LNCAP (cell line): ENCODE measurements at regions not wholly inside any gene's neighbourhood (a gene's known extent, or its start where the extent isn't known, plus 50 kb on each side); places are given as distances from the start of the nearest gene placed in this dataset.

ENCODE experiments used
- TF ChIP-seq, protein P1 (sequence below): fragments of 450-650 bp; IDR thresholded peaks from 2 replicates; pipeline ENCODE4 v1.5.1; 2017; ENCODE audit warnings: mild to moderate bottlenecking

DNA sequence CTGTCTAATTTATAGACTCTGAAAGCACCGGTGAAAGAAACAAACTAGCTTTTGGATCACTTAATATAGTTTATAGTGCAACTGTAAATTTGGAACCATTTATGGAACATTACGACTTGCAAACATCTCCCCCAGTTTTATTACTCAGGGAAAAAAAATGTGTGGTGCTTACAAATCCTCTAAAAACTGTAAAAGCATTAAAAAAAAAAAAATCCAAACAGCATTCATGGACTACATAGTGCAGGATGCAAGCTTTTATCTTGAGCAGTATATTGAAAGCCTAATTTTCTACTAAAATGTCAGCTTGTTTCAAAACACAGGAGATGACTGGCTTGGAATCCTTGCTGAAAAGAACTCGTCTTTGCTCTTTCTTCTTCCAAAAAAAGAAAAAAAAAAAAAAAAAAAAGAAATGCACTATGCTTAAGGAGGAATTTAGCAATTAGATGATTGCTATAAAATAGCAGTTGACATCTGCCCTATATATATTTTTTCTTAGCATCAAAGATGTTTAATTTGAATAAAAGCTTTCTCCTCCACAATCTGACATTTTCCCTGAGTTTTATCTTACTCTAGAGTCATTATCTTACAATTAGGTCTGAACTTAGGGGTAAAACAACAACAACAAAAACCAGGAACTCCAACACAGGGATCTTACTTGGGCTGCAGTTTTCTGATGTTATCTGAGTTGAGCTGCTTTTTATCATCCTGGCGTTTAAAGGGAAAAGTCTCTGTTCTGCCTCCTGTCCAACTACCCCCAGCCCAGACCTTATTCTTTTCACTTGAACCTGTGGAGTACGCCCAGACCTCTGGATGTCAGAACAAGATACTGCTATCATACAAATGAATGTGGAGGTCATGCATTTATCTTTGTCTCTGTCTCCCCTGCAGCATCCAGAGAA is 62.6 kb upstream of the PDZRN3 start:
- TF ChIP-seq, protein P1, sequence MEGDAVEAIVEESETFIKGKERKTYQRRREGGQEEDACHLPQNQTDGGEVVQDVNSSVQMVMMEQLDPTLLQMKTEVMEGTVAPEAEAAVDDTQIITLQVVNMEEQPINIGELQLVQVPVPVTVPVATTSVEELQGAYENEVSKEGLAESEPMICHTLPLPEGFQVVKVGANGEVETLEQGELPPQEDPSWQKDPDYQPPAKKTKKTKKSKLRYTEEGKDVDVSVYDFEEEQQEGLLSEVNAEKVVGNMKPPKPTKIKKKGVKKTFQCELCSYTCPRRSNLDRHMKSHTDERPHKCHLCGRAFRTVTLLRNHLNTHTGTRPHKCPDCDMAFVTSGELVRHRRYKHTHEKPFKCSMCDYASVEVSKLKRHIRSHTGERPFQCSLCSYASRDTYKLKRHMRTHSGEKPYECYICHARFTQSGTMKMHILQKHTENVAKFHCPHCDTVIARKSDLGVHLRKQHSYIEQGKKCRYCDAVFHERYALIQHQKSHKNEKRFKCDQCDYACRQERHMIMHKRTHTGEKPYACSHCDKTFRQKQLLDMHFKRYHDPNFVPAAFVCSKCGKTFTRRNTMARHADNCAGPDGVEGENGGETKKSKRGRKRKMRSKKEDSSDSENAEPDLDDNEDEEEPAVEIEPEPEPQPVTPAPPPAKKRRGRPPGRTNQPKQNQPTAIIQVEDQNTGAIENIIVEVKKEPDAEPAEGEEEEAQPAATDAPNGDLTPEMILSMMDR, result no peak

GRCh38 chr3:73685061-73685460 is 60.3 kb upstream of the PDZRN3 start:
- TF ChIP-seq, protein P1, result no peak

DNA sequence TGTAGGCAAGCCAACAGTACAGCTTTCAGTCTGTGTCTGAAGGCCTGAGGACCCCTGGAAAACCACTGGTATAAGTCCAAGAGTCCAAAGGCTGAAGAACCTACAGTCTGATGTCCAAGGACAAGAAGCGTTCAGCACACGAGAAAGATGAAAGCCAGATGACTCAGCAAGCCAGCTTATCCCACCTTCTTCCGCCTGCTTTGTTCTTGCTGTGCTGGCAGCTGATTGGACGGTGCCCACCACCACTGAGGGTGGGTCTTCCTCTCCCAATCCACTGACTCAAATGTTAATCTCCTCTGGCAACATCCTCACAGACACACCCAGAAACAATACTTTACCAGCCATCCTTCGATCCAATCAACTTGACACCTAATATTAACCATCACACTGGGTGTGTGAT is 59.0 kb upstream of the PDZRN3 start:
- TF ChIP-seq, protein P1, result no peak

DNA sequence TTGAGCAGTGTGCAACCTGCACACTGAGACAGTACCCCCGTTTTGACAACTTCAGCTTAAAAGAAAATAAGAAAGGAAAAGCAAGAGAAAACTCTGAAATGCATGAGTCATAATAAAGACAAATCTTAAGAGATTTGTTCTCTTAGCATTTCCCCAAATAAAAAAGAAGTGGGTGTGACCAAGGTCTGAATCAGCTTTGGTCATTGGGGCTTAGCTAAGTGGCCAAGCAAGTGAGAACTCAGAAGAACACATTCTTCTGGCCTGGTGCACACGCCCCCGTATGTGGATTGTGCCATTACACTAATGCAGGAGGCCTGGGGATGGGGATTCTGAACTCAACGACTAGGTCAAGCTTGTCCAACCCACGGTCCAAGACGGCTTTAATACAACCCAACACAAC is 56.9 kb upstream of the PDZRN3 start:
- TF ChIP-seq, protein P1, result no peak

- TF ChIP-seq, protein P1, result no peak
Observed at GRCh38 chr3:73681198-73681597, 56.5 kb upstream of the PDZRN3 start.

DNA sequence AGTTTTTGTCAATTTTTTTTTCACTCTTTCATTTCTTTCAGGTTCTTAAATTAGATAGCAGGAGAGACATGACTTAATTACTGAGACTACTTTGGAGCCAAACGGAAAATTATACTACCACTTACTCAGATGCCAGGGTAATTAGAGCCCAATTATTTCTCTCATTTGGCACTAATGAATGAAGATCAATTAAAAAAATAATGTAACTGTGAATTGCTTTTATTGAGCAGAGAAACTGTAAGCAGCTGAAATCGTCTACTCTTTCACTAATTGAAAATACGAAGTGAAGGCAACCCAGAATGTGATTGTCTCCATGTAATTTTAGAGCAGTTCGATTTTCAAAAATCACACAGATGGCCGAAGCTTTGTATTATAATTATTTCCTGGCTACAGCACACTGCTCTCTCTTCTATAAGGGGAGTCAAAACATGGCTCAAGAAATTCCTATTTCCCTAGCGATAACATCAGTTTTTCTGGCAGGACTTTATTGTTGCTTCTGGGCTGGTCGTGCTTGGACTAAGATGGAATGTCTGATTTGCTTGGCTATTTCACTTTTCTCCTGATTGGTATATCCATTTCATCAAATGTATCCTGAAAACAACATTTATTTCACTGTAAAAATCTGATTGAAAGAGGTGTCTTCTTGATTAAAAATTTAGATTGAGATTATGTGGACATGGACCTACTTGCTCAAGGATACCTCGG is 55.8 kb upstream of the PDZRN3 start:
- TF ChIP-seq, protein P1, result no peak

GRCh38 chr3:73677336-73678024 is 52.7 kb upstream of the PDZRN3 start:
- TF ChIP-seq, protein P1, result no peak
